IMR-90 (cell line): ENCODE measurements at regions not wholly inside any gene's neighbourhood (a gene's known extent, or its start where the extent isn't known, plus 50 kb on each side); places are given as distances from the start of the nearest gene placed in this dataset.

ENCODE experiments used
- ATAC-seq: fragments of 200-7000 bp; cut with Tn5 transposase; 2 replicates; pipeline ENCODE4 v1.9.1; 2020; ENCODE audit warnings: low read depth, mild to moderate bottlenecking, moderate library complexity
- BruUV-seq: library from RNA; stranded (reverse); fragments of 400-500 nt; replicated peaks from 2 replicates; lab custom pipeline; 2021; lab: Mats Ljungman, UMichigan
- CTCF ChIA-PET: fragments of 300-600 bp; formaldehyde crosslinking; extraction: SDS; loops from one replicate; lab custom pipeline; 2021; ENCODE audit warnings: antibody characterized with exemption; lab: Yijun Ruan, JAX
- POLR2A ChIA-PET: fragments of 300-600 bp; sonication (Branson Sonifier 250); formaldehyde crosslinking; loops from one replicate; lab custom pipeline; 2022; ENCODE audit warnings: antibody characterized with exemption; ENCODE audit not compliant: unreplicated experiment; lab: Charles Lee
- DNase-seq: peaks from one replicate; pipeline ENCODE4 v3.0.0; 2013
- H2AFZ ChIP-seq: replicated peaks from 2 replicates; pipeline ENCODE3; 2013; ENCODE audit warnings: low read length, mild to moderate bottlenecking; ENCODE audit not compliant: poor library complexity
- H2AK5ac ChIP-seq: 2 replicates; pipeline ENCODE4 v1.6.1; 2013; ENCODE audit warnings: low read depth, low read length, inconsistent platforms
- H2AK9ac ChIP-seq: replicated peaks from 2 replicates; pipeline ENCODE3; 2013; ENCODE audit warnings: mild to moderate bottlenecking, low read depth, low read length, moderate library complexity; ENCODE audit not compliant: poor library complexity
- H2BK120ac ChIP-seq: 2 replicates; pipeline ENCODE4 v1.6.1; 2013; ENCODE audit warnings: low read depth, low read length, inconsistent platforms
- H2BK15ac ChIP-seq: 3 replicates; pipeline ENCODE4 v1.6.1; 2013; ENCODE audit warnings: low read depth, low read length, inconsistent platforms
- H2BK20ac ChIP-seq: 2 replicates; pipeline ENCODE4 v1.6.1; 2013; ENCODE audit warnings: low read depth, mild to moderate bottlenecking, inconsistent platforms, low read length, moderate library complexity
- H2BK5ac ChIP-seq: 2 replicates; pipeline ENCODE4 v1.6.1; 2013; ENCODE audit warnings: mild to moderate bottlenecking, low read depth, low read length, inconsistent platforms; ENCODE audit not compliant: poor library complexity, severe bottlenecking
- H3K14ac ChIP-seq: replicated peaks from 2 replicates; pipeline ENCODE4 v1.6.1; 2013; ENCODE audit warnings: low read depth, low read length, inconsistent platforms
- H3K18ac ChIP-seq: 2 replicates; pipeline ENCODE4 v1.6.1; 2013; ENCODE audit warnings: low read depth, low read length, control low read depth
- H3K23ac ChIP-seq: 2 replicates; pipeline ENCODE4 v1.6.1; 2013; ENCODE audit warnings: low read depth, low read length, inconsistent platforms
- H3K27ac ChIP-seq: 2 replicates; pipeline ENCODE4 v1.5.1; 2013; ENCODE audit warnings: mild to moderate bottlenecking, control low read depth, low read length; ENCODE audit not compliant: insufficient read depth
- H3K27me3 ChIP-seq: 2 replicates; pipeline ENCODE4 v1.6.1; 2013; ENCODE audit warnings: low read length; ENCODE audit not compliant: control insufficient read depth, insufficient read depth
- H3K36me3 ChIP-seq: 2 replicates; pipeline ENCODE4 v1.6.1; 2013; ENCODE audit warnings: low read length, mixed read lengths; ENCODE audit not compliant: control insufficient read depth, insufficient read depth
- H3K4ac ChIP-seq: 2 replicates; pipeline ENCODE4 v1.6.1; 2013; ENCODE audit warnings: low read depth, low read length, inconsistent platforms
- H3K4me1 ChIP-seq: 2 replicates; pipeline ENCODE4 v1.6.1; 2013; ENCODE audit warnings: low read length, mixed read lengths; ENCODE audit not compliant: control insufficient read depth, insufficient read depth
- H3K4me2 ChIP-seq: 2 replicates; pipeline ENCODE4 v1.6.1; 2013; ENCODE audit warnings: low read depth, mild to moderate bottlenecking, control low read depth, low read length, moderate library complexity
- H3K4me3 ChIP-seq: 2 replicates; pipeline ENCODE4 v1.5.1; 2013; ENCODE audit warnings: low read depth, mild to moderate bottlenecking, control low read depth, low read length, moderate library complexity; ENCODE audit not compliant: insufficient read depth
- H3K56ac ChIP-seq: 2 replicates; pipeline ENCODE4 v1.6.1; 2013; ENCODE audit warnings: low read length, inconsistent platforms; ENCODE audit not compliant: insufficient read depth; ENCODE audit errors: extremely low read depth
- H3K79me1 ChIP-seq, 2 experiments: 2 replicates each; pipeline ENCODE4 v1.6.1; 2013; ENCODE audit warnings: low read length in 2 of 2, inconsistent platforms in 1 of 2, low read depth in 1 of 2
- H3K9ac ChIP-seq: 2 replicates; pipeline ENCODE4 v1.6.1; 2013; ENCODE audit warnings: low read depth, low read length, control low read depth
- H3K9me1 ChIP-seq: 2 replicates; pipeline ENCODE4 v1.6.1; 2013; ENCODE audit warnings: low read length, inconsistent platforms; ENCODE audit not compliant: insufficient read depth
- H3K9me3 ChIP-seq: 2 replicates; pipeline ENCODE4 v1.6.1; 2013; ENCODE audit warnings: low read length; ENCODE audit not compliant: control insufficient read depth, insufficient read depth
- H4K20me1 ChIP-seq: 2 replicates; pipeline ENCODE4 v1.6.1; 2013; ENCODE audit warnings: low read length, inconsistent platforms; ENCODE audit not compliant: insufficient read depth
- H4K5ac ChIP-seq: 2 replicates; pipeline ENCODE4 v1.6.1; 2013; ENCODE audit warnings: mild to moderate bottlenecking, low read depth, low read length, control low read depth
- H4K8ac ChIP-seq, 2 experiments: 2 replicates each; pipeline ENCODE4 v1.6.1; 2013; ENCODE audit warnings: low read depth in 2 of 2, low read length in 2 of 2, control low read depth in 1 of 2, inconsistent platforms in 1 of 2
- H4K91ac ChIP-seq: 2 replicates; pipeline ENCODE4 v1.6.1; 2013; ENCODE audit warnings: low read depth, low read length, inconsistent platforms; ENCODE audit not compliant: insufficient read depth
- BHLHE40 ChIP-seq: fragments of 150-350 bp; IDR thresholded peaks from 2 replicates; pipeline ENCODE4 v1.6.1; 2016; ENCODE audit warnings: mild to moderate bottlenecking, low read depth, low read length
- CEBPB ChIP-seq: IDR thresholded peaks from 2 replicates; pipeline ENCODE4 v1.6.1; 2012; ENCODE audit warnings: low read depth, low read length, improper control_type of control experiment
- CHD1 ChIP-seq: IDR thresholded peaks from 2 replicates; pipeline ENCODE4 v1.6.1; 2012; ENCODE audit warnings: low read depth, low read length, improper control_type of control experiment
- FOS ChIP-seq: fragments of 150-350 bp; IDR thresholded peaks from 2 replicates; pipeline ENCODE4 v1.6.1; 2016; ENCODE audit warnings: low read depth, low read length
- MAFK ChIP-seq: IDR thresholded peaks from 2 replicates; pipeline ENCODE4 v1.6.1; 2012; ENCODE audit warnings: low read depth, low read length, improper control_type of control experiment
- MAZ ChIP-seq: IDR thresholded peaks from 2 replicates; pipeline ENCODE4 v1.6.1; 2012; ENCODE audit warnings: low read depth, mild to moderate bottlenecking, low read length, improper control_type of control experiment, moderate library complexity, borderline replicate concordance
- MXI1 ChIP-seq: IDR thresholded peaks from 2 replicates; pipeline ENCODE4 v1.6.1; 2012; ENCODE audit warnings: low read depth, mild to moderate bottlenecking, low read length, moderate library complexity, borderline replicate concordance
- NFE2L2 ChIP-seq: fragments of 150-350 bp; IDR thresholded peaks from 2 replicates; pipeline ENCODE4 v1.6.1; 2016; ENCODE audit warnings: low read depth, mild to moderate bottlenecking, low read length
- POLR2A ChIP-seq: IDR thresholded peaks from 2 replicates; pipeline ENCODE4 v1.6.1; 2012; ENCODE audit warnings: mild to moderate bottlenecking, low read depth, low read length
- RAD21 ChIP-seq: IDR thresholded peaks from 2 replicates; pipeline ENCODE4 v1.6.1; 2012; ENCODE audit warnings: low read length, improper control_type of control experiment
- RCOR1 ChIP-seq: IDR thresholded peaks from 2 replicates; pipeline ENCODE4 v1.6.1; 2012; ENCODE audit warnings: mild to moderate bottlenecking, low read length, improper control_type of control experiment; ENCODE audit not compliant: insufficient replicate concordance
- RFX5 ChIP-seq: IDR thresholded peaks from 2 replicates; pipeline ENCODE4 v1.8.0; 2012; ENCODE audit warnings: low read depth, mild to moderate bottlenecking, low read length, moderate library complexity
- SMC3 ChIP-seq: fragments of 150-350 bp; IDR thresholded peaks from 2 replicates; pipeline ENCODE4 v1.6.1; 2016; ENCODE audit warnings: low read depth, mild to moderate bottlenecking, antibody characterized with exemption, low read length, moderate library complexity
- WGBS, 2 experiments: methylation state at CpG; one replicate each; pipeline versions ENCODE4 v1.1.5 to v1.1.7; 2013; ENCODE audit warnings: missing lambda C conversion rate in 2 of 2; ENCODE audit not compliant: insufficient read length in 1 of 2; ENCODE audit errors: extremely low coverage in 2 of 2; 5-methylcytosine and 5-hydroxymethylcytosine counted together
- dilution Hi-C: fragments of 300-500 bp; cut with HindIII; formaldehyde crosslinking; loops from one replicate; pipeline ENCODE4 v1.14.3; 2018; ENCODE audit warnings: low sequenced_read_pairs; ENCODE audit not compliant: unreplicated experiment
- in situ Hi-C: fragments of 300-500 bp; cut with MboI; formaldehyde crosslinking; loops from 3 replicates; pipeline ENCODE4 v1.14.3; 2019; ENCODE audit warnings: low sequenced_read_pairs, inconsistent platforms, mixed read lengths
- intact Hi-C: fragments of 100-400 bp; cut with micrococcal nuclease; formaldehyde crosslinking; loops from 2 replicates; pipeline ENCODE4 v1.10.0; 2022
- TF ChIP-seq, protein P1 (sequence below): fragments of 150-350 bp; IDR thresholded peaks from 2 replicates; pipeline ENCODE4 v1.6.1; 2017; ENCODE audit warnings: mild to moderate bottlenecking, antibody characterized with exemption, low read length, low read depth
- TF ChIP-seq, protein P2 (sequence below): fragments of 150-350 bp; IDR thresholded peaks from 2 replicates; pipeline ENCODE4 v1.6.1; 2016; ENCODE audit warnings: low read depth, mild to moderate bottlenecking, low read length, moderate library complexity, borderline replicate concordance
- TF ChIP-seq, protein P3 (sequence below): conservative IDR thresholded peaks from 2 replicates; pipeline ENCODE4 v1.5.1; 2012; ENCODE audit warnings: mild to moderate bottlenecking, low read depth, low read length, improper control_type of control experiment

DNA sequence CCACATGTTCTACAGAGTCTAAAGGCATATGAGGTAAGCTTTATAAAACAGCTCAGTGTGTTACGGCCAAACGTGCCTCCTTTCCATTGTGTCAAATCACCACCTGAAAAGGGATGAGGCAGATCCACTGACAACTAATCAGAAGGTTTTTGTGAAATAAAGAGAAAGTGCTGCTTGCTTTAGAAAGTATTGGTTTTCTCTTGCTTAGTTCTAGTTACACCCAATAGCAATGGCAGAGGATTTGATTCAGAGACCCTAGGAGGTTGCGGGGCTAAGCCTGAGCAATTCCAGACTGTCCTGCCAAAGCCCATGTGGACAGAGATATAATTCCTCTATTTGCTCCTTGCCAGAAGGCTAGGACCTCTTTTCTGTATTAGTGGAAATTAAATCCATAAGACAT is 125.5 kb downstream of the SPRY1 start:
- Histone ChIP-seq H3K27ac (no peak overlapping the region), H4K8ac (no peak overlapping the region), H2BK5ac (no peak overlapping the region), H2AK9ac (no peak overlapping the region), H3K4me2 (no peak overlapping the region), H3K9me3 (no peaks in the 10 kb centered on the region), H3K36me3 (no peaks in the 10 kb centered on the region), H3K18ac (no peak overlapping the region), H2BK120ac (no peak overlapping the region), H3K23ac (no peak overlapping the region), H3K79me1 (no peaks in the 10 kb centered on the region), H4K91ac (no peak overlapping the region), H3K56ac (no peak overlapping the region), H3K4me1 (peaks cover 4% of the 10 kb centered on the region; the same call in 1 of the 2 replicates), H3K14ac (no peak overlapping the region), H3K4ac (no peak overlapping the region), H3K9me1 (no peaks in the 10 kb centered on the region), H2BK15ac (no peak overlapping the region), H2BK20ac (no peak overlapping the region), H4K5ac (no peak overlapping the region), H3K4me3 (no peak overlapping the region), H3K9ac (no peak overlapping the region), H2AFZ (no peak overlapping the region), H3K27me3 (no peaks in the 10 kb centered on the region), H4K20me1 (no peaks in the 10 kb centered on the region), H2AK5ac (no peak overlapping the region)
- DNase-seq, result no peak
- CTCF ChIA-PET, result no interaction called here
- dilution Hi-C loops (no loop called here), intact Hi-C loops (no loop called here), in situ Hi-C loops (no loop called here)
- no peak for TF ChIP-seq SMC3
- no peak for TF ChIP-seq MAZ
- TF ChIP-seq, protein P1, sequence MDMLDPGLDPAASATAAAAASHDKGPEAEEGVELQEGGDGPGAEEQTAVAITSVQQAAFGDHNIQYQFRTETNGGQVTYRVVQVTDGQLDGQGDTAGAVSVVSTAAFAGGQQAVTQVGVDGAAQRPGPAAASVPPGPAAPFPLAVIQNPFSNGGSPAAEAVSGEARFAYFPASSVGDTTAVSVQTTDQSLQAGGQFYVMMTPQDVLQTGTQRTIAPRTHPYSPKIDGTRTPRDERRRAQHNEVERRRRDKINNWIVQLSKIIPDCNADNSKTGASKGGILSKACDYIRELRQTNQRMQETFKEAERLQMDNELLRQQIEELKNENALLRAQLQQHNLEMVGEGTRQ, result no peak
- TF ChIP-seq BHLHE40, result no peak
- no peak for TF ChIP-seq RFX5
- no peak for TF ChIP-seq RAD21
- TF ChIP-seq RCOR1, result no peak
- no peak for TF ChIP-seq NFE2L2
- TF ChIP-seq, protein P2, sequence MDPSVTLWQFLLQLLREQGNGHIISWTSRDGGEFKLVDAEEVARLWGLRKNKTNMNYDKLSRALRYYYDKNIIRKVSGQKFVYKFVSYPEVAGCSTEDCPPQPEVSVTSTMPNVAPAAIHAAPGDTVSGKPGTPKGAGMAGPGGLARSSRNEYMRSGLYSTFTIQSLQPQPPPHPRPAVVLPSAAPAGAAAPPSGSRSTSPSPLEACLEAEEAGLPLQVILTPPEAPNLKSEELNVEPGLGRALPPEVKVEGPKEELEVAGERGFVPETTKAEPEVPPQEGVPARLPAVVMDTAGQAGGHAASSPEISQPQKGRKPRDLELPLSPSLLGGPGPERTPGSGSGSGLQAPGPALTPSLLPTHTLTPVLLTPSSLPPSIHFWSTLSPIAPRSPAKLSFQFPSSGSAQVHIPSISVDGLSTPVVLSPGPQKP, result no peak
- TF ChIP-seq CEBPB, result no peak
- no peak for TF ChIP-seq MAFK
- no peak for TF ChIP-seq POLR2A
- TF ChIP-seq CHD1, result no peak
- TF ChIP-seq FOS, result no peak
- no peak for TF ChIP-seq MXI1
- TF ChIP-seq, protein P3, sequence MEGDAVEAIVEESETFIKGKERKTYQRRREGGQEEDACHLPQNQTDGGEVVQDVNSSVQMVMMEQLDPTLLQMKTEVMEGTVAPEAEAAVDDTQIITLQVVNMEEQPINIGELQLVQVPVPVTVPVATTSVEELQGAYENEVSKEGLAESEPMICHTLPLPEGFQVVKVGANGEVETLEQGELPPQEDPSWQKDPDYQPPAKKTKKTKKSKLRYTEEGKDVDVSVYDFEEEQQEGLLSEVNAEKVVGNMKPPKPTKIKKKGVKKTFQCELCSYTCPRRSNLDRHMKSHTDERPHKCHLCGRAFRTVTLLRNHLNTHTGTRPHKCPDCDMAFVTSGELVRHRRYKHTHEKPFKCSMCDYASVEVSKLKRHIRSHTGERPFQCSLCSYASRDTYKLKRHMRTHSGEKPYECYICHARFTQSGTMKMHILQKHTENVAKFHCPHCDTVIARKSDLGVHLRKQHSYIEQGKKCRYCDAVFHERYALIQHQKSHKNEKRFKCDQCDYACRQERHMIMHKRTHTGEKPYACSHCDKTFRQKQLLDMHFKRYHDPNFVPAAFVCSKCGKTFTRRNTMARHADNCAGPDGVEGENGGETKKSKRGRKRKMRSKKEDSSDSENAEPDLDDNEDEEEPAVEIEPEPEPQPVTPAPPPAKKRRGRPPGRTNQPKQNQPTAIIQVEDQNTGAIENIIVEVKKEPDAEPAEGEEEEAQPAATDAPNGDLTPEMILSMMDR, result no peak
- ATAC-seq, result no peak
- no CpG with 5 or more reads among the region's 3 CpGs for WGBS, 2 experiments
- POLR2A ChIA-PET, result no interaction called here
- no TSS peak for BruUV-seq
